ENCODE measurements at regions not wholly inside any gene's neighbourhood (a gene's known extent, or its start where the extent isn't known, plus 50 kb on each side); places are given as distances from the start of the nearest gene placed in this dataset.

DNA sequence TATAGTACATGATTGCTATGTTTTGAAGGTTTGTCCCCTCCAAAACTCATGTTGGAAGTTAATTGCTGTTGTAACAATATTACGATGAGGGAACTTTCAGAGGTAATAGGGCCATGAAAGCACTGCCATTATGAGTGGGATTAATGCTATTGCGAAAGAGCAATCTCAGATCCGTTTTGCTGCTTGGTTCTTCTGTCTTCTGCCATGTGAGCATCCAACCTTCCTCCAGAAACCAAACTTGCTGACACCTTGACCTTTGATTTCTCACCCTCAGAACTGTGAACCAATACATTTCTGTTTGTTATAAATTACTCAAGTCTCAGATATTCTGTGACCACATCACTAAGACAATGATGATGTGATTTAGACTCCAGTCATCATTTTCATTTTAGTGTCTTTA, 2590.9 kb downstream of the PCDH9 start:
- TF ChIP-seq, protein P1, sequence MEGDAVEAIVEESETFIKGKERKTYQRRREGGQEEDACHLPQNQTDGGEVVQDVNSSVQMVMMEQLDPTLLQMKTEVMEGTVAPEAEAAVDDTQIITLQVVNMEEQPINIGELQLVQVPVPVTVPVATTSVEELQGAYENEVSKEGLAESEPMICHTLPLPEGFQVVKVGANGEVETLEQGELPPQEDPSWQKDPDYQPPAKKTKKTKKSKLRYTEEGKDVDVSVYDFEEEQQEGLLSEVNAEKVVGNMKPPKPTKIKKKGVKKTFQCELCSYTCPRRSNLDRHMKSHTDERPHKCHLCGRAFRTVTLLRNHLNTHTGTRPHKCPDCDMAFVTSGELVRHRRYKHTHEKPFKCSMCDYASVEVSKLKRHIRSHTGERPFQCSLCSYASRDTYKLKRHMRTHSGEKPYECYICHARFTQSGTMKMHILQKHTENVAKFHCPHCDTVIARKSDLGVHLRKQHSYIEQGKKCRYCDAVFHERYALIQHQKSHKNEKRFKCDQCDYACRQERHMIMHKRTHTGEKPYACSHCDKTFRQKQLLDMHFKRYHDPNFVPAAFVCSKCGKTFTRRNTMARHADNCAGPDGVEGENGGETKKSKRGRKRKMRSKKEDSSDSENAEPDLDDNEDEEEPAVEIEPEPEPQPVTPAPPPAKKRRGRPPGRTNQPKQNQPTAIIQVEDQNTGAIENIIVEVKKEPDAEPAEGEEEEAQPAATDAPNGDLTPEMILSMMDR (IDR thresholded peaks at IDR 0.05) = no peak
- H3K27me3 ChIP-seq = no peaks in the 10 kb centered on the region
- no peak overlapping the region for H3K9ac ChIP-seq (ENCODE audit: low read depth in 2 of 2, low read length in 2 of 2)
- no peak overlapping the region for H3K4me3 ChIP-seq
- no peak for DNase-seq
- intact Hi-C loops (cut with DNase I) = no loop called here
- no peaks in the 10 kb centered on the region for H3K9me3 ChIP-seq
- no peaks in the 10 kb centered on the region for H3K36me3 ChIP-seq
- H3K27ac ChIP-seq = no peak overlapping the region
- H3K4me1 ChIP-seq = no peaks in the 10 kb centered on the region

DNA sequence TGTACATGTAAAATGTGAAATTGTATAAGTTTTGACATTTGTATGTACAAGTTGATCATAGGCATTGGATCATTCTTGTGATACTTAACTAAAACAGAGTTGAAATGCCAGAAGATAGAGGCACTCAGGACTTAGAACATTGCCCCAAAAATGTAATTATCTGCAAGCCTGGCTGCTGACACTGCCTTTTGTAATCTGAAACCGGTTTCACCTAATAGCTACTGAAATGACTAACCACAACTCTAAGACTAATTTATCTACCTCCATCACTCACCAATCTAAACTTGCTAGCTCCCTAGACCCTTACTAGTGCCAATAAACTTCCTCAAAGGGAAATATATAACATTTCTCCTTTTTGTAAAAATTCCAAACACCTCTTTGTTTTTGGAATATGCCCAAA, 2596.2 kb downstream of the PCDH9 start:
- Histone ChIP-seq H3K9me3 (no peaks in the 10 kb centered on the region), H3K27me3 (no peaks in the 10 kb centered on the region), H3K9ac (ENCODE audit: low read depth in 2 of 2, low read length in 2 of 2) (no peak overlapping the region), H3K36me3 (no peaks in the 10 kb centered on the region), H3K4me3 (no peak overlapping the region), H3K27ac (no peak overlapping the region), H3K4me1 (no peaks in the 10 kb centered on the region)
- TF ChIP-seq, protein P1 (IDR thresholded peaks at IDR 0.05) = no peak
- DNase-seq = no peak
- intact Hi-C loops (cut with DNase I) = no loop called here

DNA sequence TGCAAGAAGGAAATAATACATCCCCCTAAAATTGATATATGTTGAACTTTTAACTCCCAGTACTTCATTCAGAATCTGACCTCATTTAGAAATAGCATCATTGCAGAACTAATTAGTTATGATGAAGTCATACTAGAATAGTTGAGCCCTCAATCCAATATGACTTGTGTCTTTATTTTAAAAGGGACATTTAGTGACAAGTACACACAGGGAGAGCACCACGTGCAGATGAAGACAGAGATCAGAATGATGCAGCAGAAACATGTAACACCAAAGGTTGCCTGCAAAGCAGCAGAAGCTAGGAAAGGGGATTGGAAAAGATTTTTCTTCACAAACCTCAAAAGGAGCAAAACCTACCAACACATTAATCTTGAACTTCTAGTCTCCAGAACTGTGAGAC, 2602.5 kb downstream of the PCDH9 start:
- Histone ChIP-seq H3K36me3 (no peaks in the 10 kb centered on the region), H3K4me1 (no peaks in the 10 kb centered on the region), H3K27me3 (no peaks in the 10 kb centered on the region), H3K9ac (ENCODE audit: low read depth in 2 of 2, low read length in 2 of 2) (no peak overlapping the region), H3K27ac (no peak overlapping the region), H3K4me3 (no peak overlapping the region), H3K9me3 (no peaks in the 10 kb centered on the region)
- no peak for DNase-seq
- intact Hi-C loops (cut with DNase I) = no loop called here
- TF ChIP-seq, protein P1 (IDR thresholded peaks at IDR 0.05) = no peak

DNA sequence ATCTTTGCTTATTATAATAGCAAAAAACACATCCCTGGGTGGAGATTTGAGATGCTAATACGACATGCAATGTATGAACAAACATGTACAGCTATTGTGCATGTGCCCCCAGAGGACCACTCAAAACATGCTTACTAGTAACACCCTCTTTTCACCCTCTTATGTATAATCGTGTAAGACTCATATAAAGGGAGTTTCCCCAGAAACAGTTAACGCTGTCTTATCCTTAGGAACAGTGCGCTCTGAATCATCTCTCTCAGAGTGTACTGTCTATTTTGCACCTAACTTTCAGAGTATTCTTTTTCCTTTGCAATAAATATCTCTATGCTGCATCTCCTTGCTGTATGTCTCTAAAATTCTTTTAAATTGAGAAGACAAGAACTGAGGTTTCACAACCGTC, 2604.0 kb downstream of the PCDH9 start:
- TF ChIP-seq, protein P1 (IDR thresholded peaks at IDR 0.05) = no peak
- DNase-seq = no peak

DNA sequence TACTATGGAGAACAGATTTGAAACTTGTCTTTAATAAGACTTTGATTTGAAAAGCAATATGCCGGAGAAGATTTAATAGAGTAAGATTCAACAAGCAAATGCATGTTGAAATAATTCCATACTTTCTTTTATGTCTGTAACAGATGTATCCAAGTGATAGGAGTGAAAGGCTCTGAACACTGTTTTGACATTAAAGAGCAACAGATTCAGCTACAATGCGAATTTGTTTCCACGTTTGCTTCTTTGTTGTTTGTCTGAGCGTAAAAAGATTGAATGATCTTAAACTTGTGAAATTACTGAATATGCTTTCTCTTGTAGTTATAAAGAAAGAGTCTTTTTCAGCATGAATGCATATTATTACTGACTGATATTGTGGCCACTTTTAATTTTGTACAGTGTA, 2612.9 kb downstream of the PCDH9 start:
- TF ChIP-seq, protein P1 (IDR thresholded peaks at IDR 0.05) = no peak
- Histone ChIP-seq H3K4me1 (no peaks in the 10 kb centered on the region), H3K9ac (ENCODE audit: low read depth in 2 of 2, low read length in 2 of 2) (no peak overlapping the region), H3K4me3 (no peak overlapping the region), H3K36me3 (no peaks in the 10 kb centered on the region), H3K27me3 (no peaks in the 10 kb centered on the region), H3K27ac (no peak overlapping the region), H3K9me3 (no peaks in the 10 kb centered on the region)
- DNase-seq = no peak
- intact Hi-C loops (cut with DNase I) = no loop called here

More for the DNA sequence above, 2604.0 kb downstream of the PCDH9 start:
- Histone ChIP-seq H3K36me3 (no peaks in the 10 kb centered on the region), H3K27me3 (no peaks in the 10 kb centered on the region), H3K4me3 (no peak overlapping the region), H3K9ac (ENCODE audit: low read depth in 2 of 2, low read length in 2 of 2) (no peak overlapping the region), H3K9me3 (no peaks in the 10 kb centered on the region), H3K27ac (no peak overlapping the region), H3K4me1 (no peaks in the 10 kb centered on the region)
- intact Hi-C loops (cut with DNase I) = no loop called here

DNA sequence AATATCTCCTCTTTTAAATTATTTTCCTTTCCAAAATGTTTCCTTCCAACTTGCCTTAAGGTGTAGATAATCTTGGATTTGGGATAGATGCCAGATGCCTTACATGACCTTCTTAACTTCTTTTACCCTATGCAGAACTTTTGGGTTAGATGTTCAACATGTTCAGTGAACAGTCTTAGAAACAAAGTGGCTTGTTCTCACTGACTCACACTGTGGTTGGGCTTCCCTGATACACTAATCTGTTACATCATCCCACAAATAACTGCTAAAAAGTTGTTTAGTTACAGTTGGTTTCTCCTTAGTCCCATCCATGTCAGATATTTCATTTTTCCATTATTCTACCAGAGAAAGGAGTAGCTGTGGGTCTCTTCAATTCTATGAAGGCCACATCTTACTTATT, 2638.2 kb downstream of the PCDH9 start:
- intact Hi-C loops (cut with DNase I) = no loop called here
- Histone ChIP-seq H3K27me3 (no peaks in the 10 kb centered on the region), H3K36me3 (no peaks in the 10 kb centered on the region), H3K4me3 (no peak overlapping the region), H3K9ac (ENCODE audit: low read depth in 2 of 2, low read length in 2 of 2) (no peak overlapping the region), H3K4me1 (no peaks in the 10 kb centered on the region), H3K27ac (no peak overlapping the region), H3K9me3 (no peaks in the 10 kb centered on the region)
- TF ChIP-seq, protein P1 (IDR thresholded peaks at IDR 0.05) = no peak
- DNase-seq = no peak

Data from colonic mucosa (tissue), 4 donors.